H1 (cell line): ENCODE measurements at regions not wholly inside any gene's neighbourhood (a gene's known extent, or its start where the extent isn't known, plus 50 kb on each side); places are given as distances from the start of the nearest gene placed in this dataset.

Experiments
- CBX8 ChIP-seq: fragments of 300-800, 300-1000 bp; sonication (generic); IDR thresholded peaks from 2 replicates; pipeline ENCODE4 v1.7.1; 2016; ENCODE audit warnings: low read depth, low read length, borderline replicate concordance
- CHD1 ChIP-seq: IDR thresholded peaks from 2 replicates; pipeline ENCODE4 v1.6.1; 2012; ENCODE audit warnings: low read depth, low read length, improper control_type of control experiment
- EZH2 ChIP-seq: fragments of 200-600 bp; sonication (generic); IDR thresholded peaks from 2 replicates; pipeline ENCODE4 v1.7.1; 2012; ENCODE audit warnings: low read depth, mild to moderate bottlenecking, moderate library complexity, low read length, inconsistent platforms; ENCODE audit not compliant: severe bottlenecking
- KDM1A ChIP-seq: fragments of 200-600, 300-600 bp; sonication (generic); IDR thresholded peaks from 2 replicates; pipeline ENCODE4 v1.7.1; 2016; ENCODE audit warnings: mild to moderate bottlenecking, low read length, borderline replicate concordance
- KDM5A ChIP-seq: fragments of 200-600 bp; IDR thresholded peaks from 2 replicates; pipeline ENCODE4 v1.7.1; 2012; ENCODE audit warnings: mild to moderate bottlenecking, low read length, inconsistent platforms, mixed read lengths
- MAFK ChIP-seq: IDR thresholded peaks from 2 replicates; pipeline ENCODE4 v1.6.1; 2012; ENCODE audit warnings: low read depth, mild to moderate bottlenecking, improper control_type of control experiment, low read length
- POLR2AphosphoS5 ChIP-seq: IDR thresholded peaks from 2 replicates; pipeline ENCODE4 v1.6.1; 2011; ENCODE audit warnings: low read depth, low read length
- RBBP5 ChIP-seq: IDR thresholded peaks from 2 replicates; pipeline ENCODE4 v1.7.1; 2012; ENCODE audit warnings: low read depth, mild to moderate bottlenecking, inconsistent platforms, low read length, moderate library complexity, borderline replicate concordance
- RNF2 ChIP-seq: fragments of 200-900, 300-1000 bp; sonication (generic); IDR thresholded peaks from 2 replicates; pipeline ENCODE4 v1.7.1; 2016; ENCODE audit warnings: borderline replicate concordance, low read depth, mild to moderate bottlenecking, antibody characterized with exemption, low read length; ENCODE audit not compliant: poor library complexity, severe bottlenecking; ENCODE audit errors: missing control alignments
- SIRT6 ChIP-seq: IDR thresholded peaks from one replicate; pipeline ENCODE4 v1.7.1; 2012; ENCODE audit warnings: low read length, inconsistent platforms
- TAF1 ChIP-seq: IDR thresholded peaks from 2 replicates; pipeline ENCODE4 v1.6.1; 2011; ENCODE audit warnings: mild to moderate bottlenecking, low read depth, low read length
- TF ChIP-seq, protein P1 (sequence below): fragments of 300-600 bp; sonication (generic); IDR thresholded peaks from 2 replicates; pipeline ENCODE4 v1.7.1; 2012; ENCODE audit warnings: low read length, moderate library complexity, mild to moderate bottlenecking, inconsistent platforms; ENCODE audit not compliant: insufficient replicate concordance

DNA sequence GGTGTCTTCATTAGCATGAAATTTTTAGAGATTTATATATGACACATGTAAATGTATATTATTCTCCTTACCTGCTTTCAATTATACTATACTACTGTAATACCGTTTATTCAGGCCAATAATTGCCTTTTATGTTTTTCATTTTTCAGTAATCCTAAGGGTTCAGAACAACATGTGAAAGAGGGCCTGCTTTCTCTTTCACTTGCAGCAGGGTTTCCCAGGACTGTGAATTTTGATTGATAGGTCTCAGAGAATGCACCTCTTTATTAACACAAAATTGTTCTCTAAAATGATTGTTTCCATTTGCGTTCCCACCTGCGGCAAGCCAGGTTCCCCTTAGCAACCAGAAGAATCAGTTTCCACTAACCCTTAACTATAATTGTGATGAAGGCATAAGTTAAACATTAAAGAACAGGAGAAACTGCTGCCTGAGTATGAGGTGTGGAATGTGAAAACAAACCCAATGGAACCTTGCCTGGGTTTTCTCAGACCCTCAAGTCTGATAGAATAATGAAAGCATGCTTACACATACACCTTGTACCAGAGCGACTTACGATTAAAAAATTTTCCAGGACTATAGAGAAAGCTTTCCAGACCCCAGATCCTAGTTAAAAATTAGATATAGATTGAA is 1591.2 kb upstream of the LRRTM1 start (continued):
- TF ChIP-seq, protein P1, sequence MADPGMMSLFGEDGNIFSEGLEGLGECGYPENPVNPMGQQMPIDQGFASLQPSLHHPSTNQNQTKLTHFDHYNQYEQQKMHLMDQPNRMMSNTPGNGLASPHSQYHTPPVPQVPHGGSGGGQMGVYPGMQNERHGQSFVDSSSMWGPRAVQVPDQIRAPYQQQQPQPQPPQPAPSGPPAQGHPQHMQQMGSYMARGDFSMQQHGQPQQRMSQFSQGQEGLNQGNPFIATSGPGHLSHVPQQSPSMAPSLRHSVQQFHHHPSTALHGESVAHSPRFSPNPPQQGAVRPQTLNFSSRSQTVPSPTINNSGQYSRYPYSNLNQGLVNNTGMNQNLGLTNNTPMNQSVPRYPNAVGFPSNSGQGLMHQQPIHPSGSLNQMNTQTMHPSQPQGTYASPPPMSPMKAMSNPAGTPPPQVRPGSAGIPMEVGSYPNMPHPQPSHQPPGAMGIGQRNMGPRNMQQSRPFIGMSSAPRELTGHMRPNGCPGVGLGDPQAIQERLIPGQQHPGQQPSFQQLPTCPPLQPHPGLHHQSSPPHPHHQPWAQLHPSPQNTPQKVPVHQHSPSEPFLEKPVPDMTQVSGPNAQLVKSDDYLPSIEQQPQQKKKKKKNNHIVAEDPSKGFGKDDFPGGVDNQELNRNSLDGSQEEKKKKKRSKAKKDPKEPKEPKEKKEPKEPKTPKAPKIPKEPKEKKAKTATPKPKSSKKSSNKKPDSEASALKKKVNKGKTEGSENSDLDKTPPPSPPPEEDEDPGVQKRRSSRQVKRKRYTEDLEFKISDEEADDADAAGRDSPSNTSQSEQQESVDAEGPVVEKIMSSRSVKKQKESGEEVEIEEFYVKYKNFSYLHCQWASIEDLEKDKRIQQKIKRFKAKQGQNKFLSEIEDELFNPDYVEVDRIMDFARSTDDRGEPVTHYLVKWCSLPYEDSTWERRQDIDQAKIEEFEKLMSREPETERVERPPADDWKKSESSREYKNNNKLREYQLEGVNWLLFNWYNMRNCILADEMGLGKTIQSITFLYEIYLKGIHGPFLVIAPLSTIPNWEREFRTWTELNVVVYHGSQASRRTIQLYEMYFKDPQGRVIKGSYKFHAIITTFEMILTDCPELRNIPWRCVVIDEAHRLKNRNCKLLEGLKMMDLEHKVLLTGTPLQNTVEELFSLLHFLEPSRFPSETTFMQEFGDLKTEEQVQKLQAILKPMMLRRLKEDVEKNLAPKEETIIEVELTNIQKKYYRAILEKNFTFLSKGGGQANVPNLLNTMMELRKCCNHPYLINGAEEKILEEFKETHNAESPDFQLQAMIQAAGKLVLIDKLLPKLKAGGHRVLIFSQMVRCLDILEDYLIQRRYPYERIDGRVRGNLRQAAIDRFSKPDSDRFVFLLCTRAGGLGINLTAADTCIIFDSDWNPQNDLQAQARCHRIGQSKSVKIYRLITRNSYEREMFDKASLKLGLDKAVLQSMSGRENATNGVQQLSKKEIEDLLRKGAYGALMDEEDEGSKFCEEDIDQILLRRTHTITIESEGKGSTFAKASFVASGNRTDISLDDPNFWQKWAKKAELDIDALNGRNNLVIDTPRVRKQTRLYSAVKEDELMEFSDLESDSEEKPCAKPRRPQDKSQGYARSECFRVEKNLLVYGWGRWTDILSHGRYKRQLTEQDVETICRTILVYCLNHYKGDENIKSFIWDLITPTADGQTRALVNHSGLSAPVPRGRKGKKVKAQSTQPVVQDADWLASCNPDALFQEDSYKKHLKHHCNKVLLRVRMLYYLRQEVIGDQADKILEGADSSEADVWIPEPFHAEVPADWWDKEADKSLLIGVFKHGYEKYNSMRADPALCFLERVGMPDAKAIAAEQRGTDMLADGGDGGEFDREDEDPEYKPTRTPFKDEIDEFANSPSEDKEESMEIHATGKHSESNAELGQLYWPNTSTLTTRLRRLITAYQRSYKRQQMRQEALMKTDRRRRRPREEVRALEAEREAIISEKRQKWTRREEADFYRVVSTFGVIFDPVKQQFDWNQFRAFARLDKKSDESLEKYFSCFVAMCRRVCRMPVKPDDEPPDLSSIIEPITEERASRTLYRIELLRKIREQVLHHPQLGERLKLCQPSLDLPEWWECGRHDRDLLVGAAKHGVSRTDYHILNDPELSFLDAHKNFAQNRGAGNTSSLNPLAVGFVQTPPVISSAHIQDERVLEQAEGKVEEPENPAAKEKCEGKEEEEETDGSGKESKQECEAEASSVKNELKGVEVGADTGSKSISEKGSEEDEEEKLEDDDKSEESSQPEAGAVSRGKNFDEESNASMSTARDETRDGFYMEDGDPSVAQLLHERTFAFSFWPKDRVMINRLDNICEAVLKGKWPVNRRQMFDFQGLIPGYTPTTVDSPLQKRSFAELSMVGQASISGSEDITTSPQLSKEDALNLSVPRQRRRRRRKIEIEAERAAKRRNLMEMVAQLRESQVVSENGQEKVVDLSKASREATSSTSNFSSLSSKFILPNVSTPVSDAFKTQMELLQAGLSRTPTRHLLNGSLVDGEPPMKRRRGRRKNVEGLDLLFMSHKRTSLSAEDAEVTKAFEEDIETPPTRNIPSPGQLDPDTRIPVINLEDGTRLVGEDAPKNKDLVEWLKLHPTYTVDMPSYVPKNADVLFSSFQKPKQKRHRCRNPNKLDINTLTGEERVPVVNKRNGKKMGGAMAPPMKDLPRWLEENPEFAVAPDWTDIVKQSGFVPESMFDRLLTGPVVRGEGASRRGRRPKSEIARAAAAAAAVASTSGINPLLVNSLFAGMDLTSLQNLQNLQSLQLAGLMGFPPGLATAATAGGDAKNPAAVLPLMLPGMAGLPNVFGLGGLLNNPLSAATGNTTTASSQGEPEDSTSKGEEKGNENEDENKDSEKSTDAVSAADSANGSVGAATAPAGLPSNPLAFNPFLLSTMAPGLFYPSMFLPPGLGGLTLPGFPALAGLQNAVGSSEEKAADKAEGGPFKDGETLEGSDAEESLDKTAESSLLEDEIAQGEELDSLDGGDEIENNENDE, result no peak
- no peak for TF ChIP-seq CBX8
- TF ChIP-seq RBBP5, result no peak
- TF ChIP-seq EZH2, result no peak
- no peak for TF ChIP-seq KDM1A
- no peak for TF ChIP-seq TAF1
- TF ChIP-seq SIRT6, result no peak
- no peak for TF ChIP-seq RNF2
- TF ChIP-seq MAFK, result no peak
- no peak for TF ChIP-seq KDM5A
- no peak for TF ChIP-seq POLR2AphosphoS5
- no peak for TF ChIP-seq CHD1
